Thyroid gland (tissue), 4 donors: ENCODE measurements at regions not wholly inside any gene's neighbourhood (a gene's known extent, or its start where the extent isn't known, plus 50 kb on each side); places are given as distances from the start of the nearest gene placed in this dataset.

Source experiments
- DNase-seq, 2 donors: peaks; one replicate each; pipeline ENCODE4 v3.0.0-alpha.2; 2019
- H3K27ac ChIP-seq, 3 donors: fragments of 200-600 bp; sonication (generic); 1 replicate in 2 of 3; 2 replicates in 1 of 3; pipeline ENCODE4 v1.5.1; 2016 to 2019; ENCODE audit warnings: mild to moderate bottlenecking in 1 of 3, moderate library complexity in 1 of 3
- H3K27me3 ChIP-seq: fragments of 200-600 bp; sonication (generic); one replicate; pipeline ENCODE4 v1.5.1; 2019
- H3K36me3 ChIP-seq, 2 donors: fragments of 200-600 bp; sonication (generic); one replicate each; pipeline ENCODE4 v1.5.1; 2016 to 2019
- H3K4me1 ChIP-seq, 2 donors: fragments of 200-600 bp; sonication (generic); one replicate each; pipeline ENCODE4 v1.5.1; 2017 to 2019
- H3K4me3 ChIP-seq, 3 donors: fragments of 200-600 bp; sonication (generic); replicated peaks in 1 of 3; 1 replicate in 2 of 3; 2 replicates in 1 of 3; pipeline ENCODE4 v1.5.1; 2016; ENCODE audit warnings: mild to moderate bottlenecking in 1 of 3
- H3K9me3 ChIP-seq: fragments of 200-600 bp; sonication (generic); one replicate; pipeline ENCODE4 v1.5.1; 2017
- CTCF ChIP-seq, 6 experiments: fragments of 200-600 bp in 3 of 6; fragments of 450-650 bp in 3 of 6; sonication (generic) in 3 of 6; IDR thresholded peaks; one replicate each; pipeline ENCODE4 v1.5.1; 2016 to 2019; ENCODE audit warnings: antibody characterized with exemption in 6 of 6, mild to moderate bottlenecking in 2 of 6, inconsistent platforms in 1 of 6, moderate library complexity in 1 of 6
- POLR2A ChIP-seq, 2 donors: fragments of 450-650 bp; IDR thresholded peaks; one replicate each; pipeline ENCODE4 v1.6.1; 2017; ENCODE audit warnings: antibody characterized with exemption in 2 of 2, mild to moderate bottlenecking in 2 of 2, moderate library complexity in 1 of 2
- WGBS, 2 donors: methylation state at CpG; one replicate each; pipeline ENCODE4 v1.1.5; 2017; 5-methylcytosine and 5-hydroxymethylcytosine counted together
- intact Hi-C: fragments of 100-400 bp; cut with DNase I; formaldehyde crosslinking; loops from one replicate; pipeline ENCODE4 v1.15.1; 2023

GRCh38 chr20:17825960-17826843 is 126.4 kb downstream of the BANF2 start:
- WGBS, 2 donors: 92 to 96% methylated on average over 8 of the region's 8 CpGs
- no peak overlapping the region for H3K27ac ChIP-seq

GRCh38 chr20:17825252-17825959 is 125.6 kb downstream of the BANF2 start:
- Histone ChIP-seq H3K4me1 (peaks cover 8 to 27% of the 10 kb centered on the region in 2 donors), H3K36me3 (no peaks in the 10 kb centered on the region), H3K4me3 (no peak overlapping the region), H3K27ac (peak overlapping the region in 2 of 3 donors; percentile 19 to 33), H3K9me3 (no peaks in the 10 kb centered on the region), H3K27me3 (no peaks in the 10 kb centered on the region)
- no peak for DNase-seq
- intact Hi-C loops: no loop called here
- 72 to 75% methylated on average over 15 of the region's 15 CpGs for WGBS, 2 donors
- TF ChIP-seq POLR2A (IDR thresholded peaks at IDR 0.05) (no peak), CTCF (IDR thresholded peaks at IDR 0.05) (no peak)

More at GRCh38 chr20:17825960-17826843, 126.4 kb downstream of the BANF2 start:
- H3K27me3 ChIP-seq: no peaks in the 10 kb centered on the region
- H3K4me1 ChIP-seq: peaks cover 8 to 27% of the 10 kb centered on the region in 2 donors
- no peaks in the 10 kb centered on the region for H3K36me3 ChIP-seq
- H3K9me3 ChIP-seq: no peaks in the 10 kb centered on the region
- no peak for DNase-seq
- intact Hi-C loops: no loop called here
- H3K4me3 ChIP-seq: no peak overlapping the region
- TF ChIP-seq CTCF (IDR thresholded peaks at IDR 0.05) (no peak), POLR2A (IDR thresholded peaks at IDR 0.05) (no peak)

- peaks cover 8 to 27% of the 10 kb centered on the region in 2 donors for H3K4me1 ChIP-seq
- TF ChIP-seq POLR2A (IDR thresholded peaks at IDR 0.05) (no peak), CTCF (IDR thresholded peaks at IDR 0.05) (no peak)
- no peaks in the 10 kb centered on the region for H3K9me3 ChIP-seq
- intact Hi-C loops: no loop called here
- WGBS, 2 donors: 78 to 89% methylated on average over 7 of the region's 7 CpGs
- H3K36me3 ChIP-seq: no peaks in the 10 kb centered on the region
- no peak for DNase-seq
- peak overlapping the region in 2 of 3 donors; percentile 19 to 33 for H3K27ac ChIP-seq
- H3K4me3 ChIP-seq: no peak overlapping the region
- H3K27me3 ChIP-seq: no peaks in the 10 kb centered on the region
These were observed 125.0 kb downstream of the BANF2 start for GRCh38 chr20:17824676-17825251.

GRCh38 chr20:17823409-17824144 is 123.8 kb downstream of the BANF2 start:
- H3K36me3 ChIP-seq: no peaks in the 10 kb centered on the region
- TF ChIP-seq POLR2A (IDR thresholded peaks at IDR 0.05): no peak
- TF ChIP-seq CTCF (IDR thresholded peaks at IDR 0.05): peak in 1 of 6 experiments; percentile 8
- peak overlapping the region; percentile 47 to 68 (median 65) for H3K27ac ChIP-seq
- no peak overlapping the region for H3K4me3 ChIP-seq
- intact Hi-C loops: no loop called here
- H3K27me3 ChIP-seq: no peaks in the 10 kb centered on the region
- no peaks in the 10 kb centered on the region for H3K9me3 ChIP-seq
- peak in 1 of 2 donors; percentile 47 for DNase-seq
- WGBS, 2 donors: 33 to 60% methylated on average over 10 of the region's 10 CpGs
- H3K4me1 ChIP-seq: peaks cover 8 to 27% of the 10 kb centered on the region in 2 donors
